GM12892 (cell line): ENCODE measurements at regions not wholly inside any gene's neighbourhood (a gene's known extent, or its start where the extent isn't known, plus 50 kb on each side); places are given as distances from the start of the nearest gene placed in this dataset.

Source experiments
- POLR2A ChIP-seq: IDR thresholded peaks from 2 replicates; pipeline ENCODE4 v1.6.1; 2011; ENCODE audit warnings: low read depth, low read length, control low read depth
- POLR2AphosphoS5 ChIP-seq: IDR thresholded peaks from 2 replicates; pipeline ENCODE4 v1.6.1; 2011; ENCODE audit warnings: low read depth, low read length, control low read depth
- TAF1 ChIP-seq: IDR thresholded peaks from 2 replicates; pipeline ENCODE4 v1.6.1; 2011; ENCODE audit warnings: low read depth, mild to moderate bottlenecking, control low read depth, low read length, borderline replicate concordance

DNA sequence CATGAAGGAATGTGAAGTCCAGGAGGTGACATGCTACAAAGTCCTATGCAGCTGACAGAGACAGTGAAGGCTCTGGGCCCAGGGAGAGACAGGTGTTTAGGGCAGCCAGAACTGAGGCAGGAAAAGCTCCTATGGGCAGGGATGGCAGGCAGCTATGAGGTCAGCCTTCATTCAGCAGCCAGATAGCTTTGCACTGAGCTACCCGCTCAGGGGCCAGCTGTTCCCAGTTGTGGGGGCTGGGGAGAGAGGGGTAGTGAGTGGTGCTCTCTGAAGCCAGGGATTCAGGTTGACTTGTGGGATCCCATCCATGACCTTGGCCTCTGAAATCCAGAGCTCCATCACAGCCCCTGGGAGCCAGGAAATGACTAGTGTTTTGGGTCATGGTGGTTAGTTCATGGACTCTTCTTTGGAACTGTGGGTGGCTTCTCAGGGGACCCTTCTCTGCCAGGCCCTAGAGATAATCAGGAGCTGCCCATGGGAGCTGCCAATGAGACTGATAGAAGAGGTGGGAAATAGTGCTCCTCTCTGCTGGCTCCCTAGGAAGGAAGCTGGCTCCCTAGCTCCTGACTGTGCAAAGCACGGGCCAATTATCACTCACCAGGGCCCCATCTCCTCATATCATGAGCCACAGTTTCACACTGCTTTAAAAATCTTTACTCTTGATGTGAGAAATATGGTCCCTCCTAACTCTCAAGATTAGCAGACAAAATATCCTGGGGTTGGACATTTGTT is 127.7 kb downstream of the VEGFA start:
- no peak for TF ChIP-seq POLR2A
- no peak for TF ChIP-seq TAF1
- no peak for TF ChIP-seq POLR2AphosphoS5
